ENCODE measurements at regions not wholly inside any gene's neighbourhood (a gene's known extent, or its start where the extent isn't known, plus 50 kb on each side); places are given as distances from the start of the nearest gene placed in this dataset.

DNA sequence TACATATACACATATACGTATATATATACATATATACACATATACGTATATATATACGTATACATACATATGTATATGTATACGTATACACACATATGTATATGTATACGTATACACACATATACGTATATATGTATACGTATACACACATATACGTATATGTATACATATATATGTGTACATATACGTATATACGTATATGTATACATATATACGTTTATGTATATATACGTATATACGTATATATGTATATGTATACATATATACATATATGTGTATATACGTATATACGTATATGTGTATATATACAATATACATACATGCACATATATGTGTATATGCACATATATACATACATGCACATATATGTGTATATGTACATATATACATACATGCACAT, 396.2 kb upstream of the DUSP10 start:
- TF ChIP-seq, protein P1, sequence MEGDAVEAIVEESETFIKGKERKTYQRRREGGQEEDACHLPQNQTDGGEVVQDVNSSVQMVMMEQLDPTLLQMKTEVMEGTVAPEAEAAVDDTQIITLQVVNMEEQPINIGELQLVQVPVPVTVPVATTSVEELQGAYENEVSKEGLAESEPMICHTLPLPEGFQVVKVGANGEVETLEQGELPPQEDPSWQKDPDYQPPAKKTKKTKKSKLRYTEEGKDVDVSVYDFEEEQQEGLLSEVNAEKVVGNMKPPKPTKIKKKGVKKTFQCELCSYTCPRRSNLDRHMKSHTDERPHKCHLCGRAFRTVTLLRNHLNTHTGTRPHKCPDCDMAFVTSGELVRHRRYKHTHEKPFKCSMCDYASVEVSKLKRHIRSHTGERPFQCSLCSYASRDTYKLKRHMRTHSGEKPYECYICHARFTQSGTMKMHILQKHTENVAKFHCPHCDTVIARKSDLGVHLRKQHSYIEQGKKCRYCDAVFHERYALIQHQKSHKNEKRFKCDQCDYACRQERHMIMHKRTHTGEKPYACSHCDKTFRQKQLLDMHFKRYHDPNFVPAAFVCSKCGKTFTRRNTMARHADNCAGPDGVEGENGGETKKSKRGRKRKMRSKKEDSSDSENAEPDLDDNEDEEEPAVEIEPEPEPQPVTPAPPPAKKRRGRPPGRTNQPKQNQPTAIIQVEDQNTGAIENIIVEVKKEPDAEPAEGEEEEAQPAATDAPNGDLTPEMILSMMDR (IDR thresholded peaks at IDR 0.05) = no peak
- H3K4me3 ChIP-seq = no peak overlapping the region
- ATAC-seq (no peak), DNase-seq (no peak)
- H3K9me3 ChIP-seq = peaks cover 8% of the 10 kb centered on the region
- intact Hi-C loops (cut with DNase I, micrococcal nuclease) = no loop called here
- H3K36me3 ChIP-seq (ENCODE audit: low read depth) = no peaks in the 10 kb centered on the region
- no peaks in the 10 kb centered on the region for H3K4me1 ChIP-seq (ENCODE audit: low read depth)

DNA sequence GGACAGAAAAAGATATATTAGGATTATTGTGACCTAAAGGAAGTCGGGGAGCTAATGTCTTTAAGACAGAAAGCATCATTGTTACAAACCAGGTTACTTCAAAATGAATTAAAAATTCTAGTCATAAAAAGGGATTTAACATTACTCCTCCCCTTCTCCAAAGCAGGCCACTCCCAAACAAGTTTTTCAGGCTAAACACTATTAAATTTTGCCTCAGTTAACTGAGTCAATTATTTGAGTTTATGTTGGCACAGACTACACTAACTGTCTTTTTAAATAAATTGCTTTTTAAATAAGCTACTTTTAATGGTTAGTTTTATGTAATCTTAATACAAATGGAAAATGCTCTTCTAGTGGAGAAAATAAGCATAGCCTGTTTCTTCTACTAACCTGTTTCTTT, 395.0 kb upstream of the DUSP10 start:
- H3K36me3 ChIP-seq (ENCODE audit: low read depth) = no peaks in the 10 kb centered on the region
- TF ChIP-seq, protein P1 (IDR thresholded peaks at IDR 0.05) = no peak
- no peaks in the 10 kb centered on the region for H3K4me1 ChIP-seq (ENCODE audit: low read depth)
- H3K4me3 ChIP-seq = no peak overlapping the region
- ATAC-seq (no peak), DNase-seq (no peak)
- intact Hi-C loops (cut with DNase I, micrococcal nuclease) = no loop called here
- H3K9me3 ChIP-seq = peaks cover 8% of the 10 kb centered on the region

DNA sequence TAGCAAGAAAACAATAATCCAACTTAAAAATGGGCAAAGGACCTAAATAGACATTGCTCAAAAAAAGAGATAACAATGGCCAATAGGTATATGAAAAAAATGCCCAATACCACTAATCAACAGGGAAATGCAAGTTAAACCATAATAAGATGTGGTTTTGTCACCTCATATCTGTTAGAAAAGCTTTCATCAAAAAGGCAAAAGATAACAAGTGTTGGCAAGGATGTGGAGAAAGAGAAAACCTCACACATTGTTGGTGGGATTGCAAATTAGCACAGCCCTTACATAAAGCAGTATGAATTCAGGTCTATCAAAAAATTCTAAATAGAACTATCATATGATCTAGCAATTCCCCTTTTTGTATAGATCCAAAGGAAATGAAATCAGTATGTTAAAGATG, 387.2 kb upstream of the DUSP10 start:
- no peak for DNase-seq
- H3K4me1 ChIP-seq (ENCODE audit: low read depth) = peaks cover 5% of the 10 kb centered on the region
- peaks cover 4% of the 10 kb centered on the region for H3K9me3 ChIP-seq
- no peaks in the 10 kb centered on the region for H3K36me3 ChIP-seq (ENCODE audit: low read depth)
- intact Hi-C loops (cut with DNase I, micrococcal nuclease) = no loop called here
- no peak overlapping the region for H3K4me3 ChIP-seq
- no peak for ATAC-seq
- TF ChIP-seq, protein P1 (IDR thresholded peaks at IDR 0.05) = no peak

DNA sequence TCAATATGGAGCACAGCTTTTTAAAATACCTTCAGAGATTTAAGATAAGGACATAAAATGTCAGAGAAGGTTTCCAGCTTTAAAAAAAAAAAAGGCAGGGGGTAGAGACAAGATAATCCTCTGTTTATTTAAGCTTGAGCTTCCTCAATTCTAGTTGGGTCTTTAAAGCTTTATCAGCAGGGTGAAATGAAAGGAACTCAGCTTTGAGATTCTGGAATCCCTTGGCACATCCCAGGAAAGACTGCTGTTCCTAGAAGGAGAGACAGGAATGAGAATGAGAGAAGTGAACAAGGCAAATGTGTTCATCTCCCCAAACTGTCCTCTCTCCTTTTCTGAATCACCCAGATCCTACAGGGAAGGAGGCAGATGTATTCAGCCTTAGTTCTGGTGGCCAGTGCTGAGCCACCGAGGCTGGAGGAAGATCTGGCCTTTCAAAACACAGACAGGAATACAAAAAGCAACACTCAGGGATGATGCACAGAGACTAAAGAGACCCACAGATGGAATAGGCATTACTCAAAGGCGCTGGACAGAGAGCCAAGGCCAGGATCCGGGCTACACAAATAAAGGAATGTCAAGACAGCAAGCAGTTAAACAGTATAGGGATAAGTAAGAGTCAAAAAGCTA, 385.8 kb upstream of the DUSP10 start:
- no peak for ATAC-seq
- TF ChIP-seq, protein P1 (IDR thresholded peaks at IDR 0.05) = no peak
- no peaks in the 10 kb centered on the region for H3K9me3 ChIP-seq
- H3K4me1 ChIP-seq (ENCODE audit: low read depth) = peaks cover 5% of the 10 kb centered on the region
- H3K36me3 ChIP-seq (ENCODE audit: low read depth) = no peaks in the 10 kb centered on the region
- no peak overlapping the region for H3K4me3 ChIP-seq
- intact Hi-C loops (cut with DNase I, micrococcal nuclease) = no loop called here
- DNase-seq = no peak

DNA sequence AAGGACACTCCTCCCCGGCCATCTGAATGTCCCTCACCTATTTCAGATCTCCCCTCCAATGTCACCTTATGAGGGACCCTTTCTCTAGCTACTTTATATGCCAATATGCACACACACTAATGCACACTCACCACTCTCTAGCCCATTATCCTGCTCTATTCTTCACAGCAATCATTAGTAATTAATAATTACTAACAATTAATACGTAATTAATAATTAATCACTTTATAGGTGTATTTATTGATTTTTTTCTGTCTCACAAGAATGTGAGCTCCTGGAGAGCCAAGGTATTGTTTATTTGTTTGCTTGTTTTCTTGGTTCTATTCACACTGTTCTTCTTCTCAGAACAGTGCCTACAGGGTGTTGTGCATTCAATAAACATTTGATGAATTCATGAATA, 385.2 kb upstream of the DUSP10 start:
- intact Hi-C loops (cut with DNase I, micrococcal nuclease) = no loop called here
- DNase-seq = no peak
- Histone ChIP-seq H3K4me1 (ENCODE audit: low read depth) (peaks cover 5% of the 10 kb centered on the region), H3K4me3 (no peak overlapping the region), H3K9me3 (no peaks in the 10 kb centered on the region), H3K36me3 (ENCODE audit: low read depth) (no peaks in the 10 kb centered on the region)
- no peak for ATAC-seq
- TF ChIP-seq, protein P1 (IDR thresholded peaks at IDR 0.05) = no peak

DNA sequence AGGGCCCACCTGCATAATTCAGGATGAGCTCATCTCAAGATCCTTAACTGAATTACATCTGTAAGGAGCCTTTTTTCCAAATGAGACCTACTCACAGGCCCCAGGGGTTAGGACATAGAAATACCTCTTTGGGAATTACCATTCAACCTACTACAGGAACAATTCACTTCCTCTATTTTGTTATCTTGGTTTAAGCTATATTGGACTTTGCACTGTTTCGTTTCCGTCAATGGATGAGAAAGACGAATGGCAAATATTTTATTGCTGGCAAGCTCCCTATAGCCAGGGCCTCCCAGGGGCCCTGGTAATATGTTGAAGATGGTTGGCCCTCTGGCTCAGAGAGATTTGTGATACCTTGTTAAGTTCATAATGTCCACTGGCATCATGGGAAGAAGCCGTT, 384.2 kb upstream of the DUSP10 start:
- no peaks in the 10 kb centered on the region for H3K9me3 ChIP-seq
- no peak overlapping the region for H3K4me3 ChIP-seq
- intact Hi-C loops (cut with DNase I, micrococcal nuclease) = no loop called here
- peaks cover 5% of the 10 kb centered on the region for H3K4me1 ChIP-seq (ENCODE audit: low read depth)
- DNase-seq (peak in 1 of 3 donors; percentile 23), ATAC-seq (peak; percentile 94)
- no peaks in the 10 kb centered on the region for H3K36me3 ChIP-seq (ENCODE audit: low read depth)
- TF ChIP-seq, protein P1 (IDR thresholded peaks at IDR 0.05) = no peak

Data from mucosa of descending colon (tissue), 3 donors.